Activated CD8-positive, alpha-beta T cell treated with anti-CD3 and anti-CD28 coated beads, Interleukin-2, amount 10 ng/mL, durations not matched to agents 7 days and 5 days (primary cell): ENCODE measurements at regions not wholly inside any gene's neighbourhood (a gene's known extent, or its start where the extent isn't known, plus 50 kb on each side); places are given as distances from the start of the nearest gene placed in this dataset.

Source experiments
- ATAC-seq: fragments of 150-1000 bp; cut with Tn5 transposase; one replicate; pipeline ENCODE4 v1.10.0; 2021; ENCODE audit warnings: moderate library complexity
- CTCF ChIA-PET: fragments of 350-600 bp; sonication (Branson Sonifier 250); formaldehyde crosslinking; loops from one replicate; lab custom pipeline; 2021; ENCODE audit warnings: antibody characterized with exemption; lab: Charles Lee
- POLR2A ChIA-PET: fragments of 350-600 bp; sonication (Branson Sonifier 250); formaldehyde crosslinking; loops from one replicate; lab custom pipeline; 2021; ENCODE audit warnings: antibody characterized with exemption; lab: Charles Lee
- DNase-seq: peaks from one replicate; pipeline ENCODE4 v3.0.0-alpha.2; 2020
- H3K27ac Mint-ChIP-seq: one replicate; pipeline ENCODE4 v1.8.0; 2021; ENCODE audit warnings: mild to moderate bottlenecking, mixed read lengths
- H3K27me3 Mint-ChIP-seq: one replicate; pipeline ENCODE4 v1.8.0; 2021; ENCODE audit warnings: low read depth, mixed read lengths
- H3K36me3 Mint-ChIP-seq: one replicate; pipeline ENCODE4 v1.8.0; 2021; ENCODE audit warnings: low read depth, mixed read lengths
- H3K4me1 Mint-ChIP-seq: one replicate; pipeline ENCODE4 v1.8.0; 2021; ENCODE audit warnings: low read depth, mixed read lengths
- H3K4me3 Mint-ChIP-seq: one replicate; pipeline ENCODE4 v1.8.0; 2021; ENCODE audit warnings: mild to moderate bottlenecking, mixed read lengths
- H3K9me3 Mint-ChIP-seq: one replicate; pipeline ENCODE4 v1.8.0; 2022; ENCODE audit warnings: mixed read lengths; ENCODE audit not compliant: insufficient read depth

- H3K36me3 Mint-ChIP-seq, result no peaks in the 10 kb centered on the region
- no peak overlapping the region for H3K4me3 Mint-ChIP-seq
- no peak for ATAC-seq
- DNase-seq, result no peak
- CTCF ChIA-PET, result no interaction called here
- POLR2A ChIA-PET, result no interaction called here
- no peaks in the 10 kb centered on the region for H3K4me1 Mint-ChIP-seq
- H3K9me3 Mint-ChIP-seq, result no peaks in the 10 kb centered on the region
- no peak overlapping the region for H3K27ac Mint-ChIP-seq
- no peaks in the 10 kb centered on the region for H3K27me3 Mint-ChIP-seq
Observed at GRCh38 chr7:84809877-84810276, 377.0 kb downstream of the SEMA3D start.

DNA sequence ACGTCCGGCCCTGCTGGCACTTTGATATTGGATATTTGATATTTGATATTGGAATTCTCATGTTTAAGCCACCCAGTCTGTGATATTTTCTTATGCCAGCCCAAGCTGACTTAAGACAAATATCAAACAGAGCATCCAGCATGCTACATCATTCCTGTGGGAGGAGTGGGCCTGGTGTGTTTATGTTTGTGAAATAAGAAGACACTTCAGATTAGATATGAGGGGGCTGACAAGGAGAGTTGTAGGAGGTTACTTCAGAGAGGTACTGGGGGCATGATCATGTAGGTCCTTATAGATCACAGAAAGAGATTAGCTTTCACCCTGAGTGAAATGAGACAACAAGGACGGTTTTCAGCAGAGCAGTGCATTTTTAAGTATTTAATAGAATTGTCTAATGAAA is 382.9 kb downstream of the SEMA3D start:
- CTCF ChIA-PET, result no interaction called here
- DNase-seq (no peak), ATAC-seq (no peak)
- Mint-ChIP-seq H3K4me1 (no peaks in the 10 kb centered on the region), H3K36me3 (no peaks in the 10 kb centered on the region), H3K4me3 (no peak overlapping the region), H3K9me3 (no peaks in the 10 kb centered on the region), H3K27ac (no peak overlapping the region), H3K27me3 (no peaks in the 10 kb centered on the region)
- POLR2A ChIA-PET, result no interaction called here

DNA sequence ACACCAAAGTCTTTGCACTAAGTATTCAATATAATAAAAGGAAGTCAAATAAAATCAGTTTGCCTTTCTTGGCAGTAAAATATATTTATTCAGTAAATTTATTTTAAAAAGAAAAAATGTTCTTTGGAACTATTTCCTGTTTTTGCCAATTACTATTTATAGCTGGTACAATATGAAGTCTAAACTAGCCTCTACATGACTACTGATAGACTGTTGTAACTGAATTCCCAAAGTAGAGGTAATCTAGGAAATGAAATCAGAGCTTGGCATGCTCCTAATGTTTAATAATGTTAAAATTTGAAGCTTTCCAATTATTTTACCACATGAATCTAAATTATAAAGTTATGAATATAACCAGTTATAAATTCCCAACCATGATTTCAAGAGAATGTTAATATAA is 385.5 kb downstream of the SEMA3D start:
- Mint-ChIP-seq H3K4me1 (no peaks in the 10 kb centered on the region), H3K36me3 (no peaks in the 10 kb centered on the region), H3K27ac (no peak overlapping the region), H3K9me3 (no peaks in the 10 kb centered on the region), H3K27me3 (no peaks in the 10 kb centered on the region), H3K4me3 (no peak overlapping the region)
- ATAC-seq, result no peak
- ChIA-PET CTCF (no interaction called here), POLR2A (no interaction called here)
- DNase-seq, result no peak

- no peak for ATAC-seq
Observed at GRCh38 chr7:84800846-84801245, 386.0 kb downstream of the SEMA3D start.

GRCh38 chr7:84799106-84799505 is 387.8 kb downstream of the SEMA3D start:
- no peaks in the 10 kb centered on the region for H3K9me3 Mint-ChIP-seq
- ATAC-seq (no peak), DNase-seq (no peak)
- ChIA-PET POLR2A (no interaction called here), CTCF (no interaction called here)
- H3K4me3 Mint-ChIP-seq, result no peak overlapping the region
- H3K36me3 Mint-ChIP-seq, result no peaks in the 10 kb centered on the region
- no peak overlapping the region for H3K27ac Mint-ChIP-seq
- no peaks in the 10 kb centered on the region for H3K27me3 Mint-ChIP-seq
- H3K4me1 Mint-ChIP-seq, result no peaks in the 10 kb centered on the region

More at GRCh38 chr7:84800846-84801245, 386.0 kb downstream of the SEMA3D start:
- no peak overlapping the region for H3K4me3 Mint-ChIP-seq
- DNase-seq, result no peak
- H3K9me3 Mint-ChIP-seq, result no peaks in the 10 kb centered on the region
- CTCF ChIA-PET, result no interaction called here
- no peaks in the 10 kb centered on the region for H3K36me3 Mint-ChIP-seq
- no peaks in the 10 kb centered on the region for H3K4me1 Mint-ChIP-seq
- no peaks in the 10 kb centered on the region for H3K27me3 Mint-ChIP-seq
- no peak overlapping the region for H3K27ac Mint-ChIP-seq
- POLR2A ChIA-PET, result no interaction called here

DNA sequence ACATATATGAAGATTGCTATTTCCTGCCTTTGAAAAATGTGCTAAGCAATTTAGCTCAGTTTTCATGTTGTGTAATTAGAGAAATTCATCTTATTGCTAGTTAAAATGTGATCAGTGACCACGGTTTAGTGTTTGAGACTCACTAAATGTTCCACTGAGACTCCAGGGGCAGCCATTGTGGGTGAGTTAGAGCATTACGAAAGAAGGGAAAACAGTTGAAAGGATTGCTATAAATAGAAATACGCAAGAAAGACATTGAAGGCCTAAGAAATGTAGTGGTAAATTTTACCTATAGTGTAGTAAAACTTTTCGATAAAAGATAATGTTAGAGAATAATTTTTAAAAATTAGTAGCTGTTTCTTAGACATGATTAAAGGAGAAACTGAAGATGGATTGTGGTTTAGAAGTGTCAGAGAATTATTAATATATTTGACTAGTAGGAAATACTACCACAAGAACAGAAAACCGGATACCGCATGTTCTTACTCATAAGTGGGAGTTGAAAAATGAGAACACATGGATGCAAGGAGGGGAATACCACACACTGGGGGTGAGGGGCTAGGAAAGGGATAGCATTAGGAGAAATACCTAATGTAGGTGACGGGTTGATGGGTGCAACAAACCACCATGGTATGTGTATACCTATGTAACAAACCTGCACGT is 394.5 kb downstream of the SEMA3D start:
- CTCF ChIA-PET, result no interaction called here
- Mint-ChIP-seq H3K36me3 (no peaks in the 10 kb centered on the region), H3K27ac (no peak overlapping the region), H3K27me3 (no peaks in the 10 kb centered on the region), H3K4me1 (no peaks in the 10 kb centered on the region), H3K4me3 (no peak overlapping the region), H3K9me3 (no peaks in the 10 kb centered on the region)
- DNase-seq, result no peak
- POLR2A ChIA-PET, result no interaction called here
- ATAC-seq, result no peak

DNA sequence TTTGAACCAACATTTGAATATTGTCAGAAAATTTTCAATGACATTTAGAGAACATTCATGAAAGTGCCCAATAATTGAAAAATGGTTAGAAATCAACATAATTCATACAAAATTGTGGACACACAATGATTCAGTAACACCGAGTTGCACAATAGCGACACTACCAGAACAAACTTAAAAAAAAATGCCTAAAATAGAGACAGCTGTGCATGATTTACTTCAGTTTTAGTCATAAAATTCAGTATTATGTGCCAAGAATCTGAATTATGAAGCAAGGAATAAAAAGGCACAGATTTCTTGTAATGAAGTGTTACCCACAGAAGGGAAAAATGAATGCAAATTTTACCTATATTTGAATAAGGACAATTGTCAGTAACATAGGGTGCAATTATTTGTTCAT is 396.0 kb downstream of the SEMA3D start:
- CTCF ChIA-PET, result no interaction called here
- no peak for DNase-seq
- no peak overlapping the region for H3K4me3 Mint-ChIP-seq
- no peak overlapping the region for H3K27ac Mint-ChIP-seq
- no peaks in the 10 kb centered on the region for H3K4me1 Mint-ChIP-seq
- H3K9me3 Mint-ChIP-seq, result no peaks in the 10 kb centered on the region
- no peaks in the 10 kb centered on the region for H3K27me3 Mint-ChIP-seq
- ATAC-seq, result no peak
- no peaks in the 10 kb centered on the region for H3K36me3 Mint-ChIP-seq
- POLR2A ChIA-PET, result no interaction called here

- no peaks in the 10 kb centered on the region for H3K27me3 Mint-ChIP-seq
- POLR2A ChIA-PET, result no interaction called here
- H3K4me1 Mint-ChIP-seq, result no peaks in the 10 kb centered on the region
- no peak for ATAC-seq
- CTCF ChIA-PET, result no interaction called here
- H3K9me3 Mint-ChIP-seq, result no peaks in the 10 kb centered on the region
- no peaks in the 10 kb centered on the region for H3K36me3 Mint-ChIP-seq
- no peak overlapping the region for H3K27ac Mint-ChIP-seq
- DNase-seq, result no peak
- no peak overlapping the region for H3K4me3 Mint-ChIP-seq
Observed at GRCh38 chr7:84786073-84786472, 400.8 kb downstream of the SEMA3D start.

- no peak overlapping the region for H3K27ac Mint-ChIP-seq
- H3K27me3 Mint-ChIP-seq, result no peaks in the 10 kb centered on the region
- no peak overlapping the region for H3K4me3 Mint-ChIP-seq
- ATAC-seq (no peak), DNase-seq (no peak)
- ChIA-PET POLR2A (no interaction called here), CTCF (no interaction called here)
- H3K9me3 Mint-ChIP-seq, result no peaks in the 10 kb centered on the region
- no peaks in the 10 kb centered on the region for H3K36me3 Mint-ChIP-seq
- H3K4me1 Mint-ChIP-seq, result no peaks in the 10 kb centered on the region
Observed at GRCh38 chr7:84784450-84784849, 402.4 kb downstream of the SEMA3D start.

GRCh38 chr7:84783141-84783778 is 403.6 kb downstream of the SEMA3D start:
- no peaks in the 10 kb centered on the region for H3K27me3 Mint-ChIP-seq
- no peak overlapping the region for H3K4me3 Mint-ChIP-seq
- H3K9me3 Mint-ChIP-seq, result no peaks in the 10 kb centered on the region
- H3K27ac Mint-ChIP-seq, result no peak overlapping the region
- POLR2A ChIA-PET, result no interaction called here
- no peaks in the 10 kb centered on the region for H3K4me1 Mint-ChIP-seq
- H3K36me3 Mint-ChIP-seq, result no peaks in the 10 kb centered on the region
- DNase-seq (no peak), ATAC-seq (no peak)
- CTCF ChIA-PET, result no interaction called here

GRCh38 chr7:84781838-84782237 is 405.0 kb downstream of the SEMA3D start:
- POLR2A ChIA-PET, result no interaction called here
- no peak overlapping the region for H3K27ac Mint-ChIP-seq
- no peak overlapping the region for H3K4me3 Mint-ChIP-seq
- no peaks in the 10 kb centered on the region for H3K36me3 Mint-ChIP-seq
- no peak for DNase-seq
- no peaks in the 10 kb centered on the region for H3K4me1 Mint-ChIP-seq
- no peaks in the 10 kb centered on the region for H3K27me3 Mint-ChIP-seq
- CTCF ChIA-PET, result no interaction called here
- ATAC-seq, result no peak
- H3K9me3 Mint-ChIP-seq, result no peaks in the 10 kb centered on the region

GRCh38 chr7:84780158-84781124 is 406.4 kb downstream of the SEMA3D start:
- no peaks in the 10 kb centered on the region for H3K27me3 Mint-ChIP-seq
- no peaks in the 10 kb centered on the region for H3K36me3 Mint-ChIP-seq
- no peak overlapping the region for H3K4me3 Mint-ChIP-seq
- DNase-seq, result no peak
- no peak for ATAC-seq
- POLR2A ChIA-PET, result no interaction called here
- no peaks in the 10 kb centered on the region for H3K9me3 Mint-ChIP-seq
- no peak overlapping the region for H3K27ac Mint-ChIP-seq
- CTCF ChIA-PET, result no interaction called here
- no peaks in the 10 kb centered on the region for H3K4me1 Mint-ChIP-seq
